ENCODE measurements at regions not wholly inside any gene's neighbourhood (a gene's known extent, or its start where the extent isn't known, plus 50 kb on each side); places are given as distances from the start of the nearest gene placed in this dataset.

GRCh38 chr6:21808045-21808470 is 214.5 kb downstream of the SOX4 start:
- DNase-seq, result no peak

- DNase-seq, result no peak
Observed at GRCh38 chr6:21808551-21809242, 215.1 kb downstream of the SOX4 start.

GRCh38 chr6:21811484-21811883 is 217.9 kb downstream of the SOX4 start:
- DNase-seq, result no peak

- DNase-seq, result no peak
Observed at GRCh38 chr6:21816231-21816630, 222.7 kb downstream of the SOX4 start.

- no peak for DNase-seq
Observed at GRCh38 chr6:21820442-21820841, 226.9 kb downstream of the SOX4 start.

GRCh38 chr6:21823371-21823770 is 229.8 kb downstream of the SOX4 start:
- no peak for DNase-seq

GRCh38 chr6:21824431-21825177 is 231.1 kb downstream of the SOX4 start:
- no peak for DNase-seq

GRCh38 chr6:21826023-21826422 is 232.5 kb downstream of the SOX4 start:
- no peak for DNase-seq

- no peak for DNase-seq
Observed at GRCh38 chr6:21826904-21827303, 233.4 kb downstream of the SOX4 start.

- DNase-seq, result no peak
Observed at GRCh38 chr6:21827425-21828202, 234.1 kb downstream of the SOX4 start.

GRCh38 chr6:21828704-21829103 is 235.2 kb downstream of the SOX4 start:
- DNase-seq, result no peak

GRCh38 chr6:21829126-21829525 is 235.6 kb downstream of the SOX4 start:
- DNase-seq, result no peak

- DNase-seq, result no peak
Observed at GRCh38 chr6:21831521-21832291, 238.2 kb downstream of the SOX4 start.

- DNase-seq, result no peak
Observed at GRCh38 chr6:21836277-21836676, 242.7 kb downstream of the SOX4 start.

- DNase-seq, result no peak
Observed at GRCh38 chr6:21836772-21837425, 243.3 kb downstream of the SOX4 start.

- no peak for DNase-seq
Observed at GRCh38 chr6:21840428-21840827, 246.9 kb downstream of the SOX4 start.

- no peak for DNase-seq
Observed at GRCh38 chr6:21842875-21843645, 249.5 kb downstream of the SOX4 start.

GRCh38 chr6:21844120-21844917 is 250.8 kb downstream of the SOX4 start:
- DNase-seq, result no peak

GRCh38 chr6:21845018-21845417 is 251.5 kb downstream of the SOX4 start:
- DNase-seq, result peak in 5 of 56 donors; percentile 0 to 13 (median 1)

Data from nucleus accumbens (tissue), 56 donors.